GM21528 (cell line): ENCODE measurements at regions not wholly inside any gene's neighbourhood (a gene's known extent, or its start where the extent isn't known, plus 50 kb on each side); places are given as distances from the start of the nearest gene placed in this dataset.
"Not testable (repeated sequence)": the region's sequence is repeated elsewhere in the genome, so short reads cannot be mapped to it uniquely, and the experiment has no call there.

ENCODE experiments used
- ATAC-seq: cut with Tn5 transposase; IDR thresholded peaks from one replicate; pipeline ENCODE4 v1.9.1; 2021; ENCODE audit warnings: mild to moderate bottlenecking, moderate library complexity; ENCODE audit not compliant: unreplicated experiment, low FRiP score

DNA sequence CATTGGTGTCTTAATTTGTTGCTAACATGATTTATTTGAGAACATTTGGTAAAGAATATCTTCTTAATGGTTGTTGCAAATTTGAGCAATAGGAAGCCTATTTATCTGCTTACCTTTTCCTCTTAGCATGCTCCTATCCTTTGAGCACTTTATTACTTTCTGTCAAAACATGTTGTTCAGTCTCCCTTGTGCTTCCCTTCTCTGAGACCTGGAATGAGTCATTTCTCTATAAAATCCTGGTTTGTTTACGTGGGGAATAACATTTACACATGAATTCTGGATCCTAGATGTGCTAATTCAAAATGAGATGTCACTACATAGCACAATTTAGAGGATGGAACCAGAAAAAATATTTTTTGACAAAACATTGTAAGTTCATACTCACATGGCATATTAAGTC is 844.0 kb upstream of the LRFN5 start:
- no peak for ATAC-seq

GRCh38 chr14:40762177-40762576 is 844.5 kb upstream of the LRFN5 start:
- ATAC-seq, result no peak

DNA sequence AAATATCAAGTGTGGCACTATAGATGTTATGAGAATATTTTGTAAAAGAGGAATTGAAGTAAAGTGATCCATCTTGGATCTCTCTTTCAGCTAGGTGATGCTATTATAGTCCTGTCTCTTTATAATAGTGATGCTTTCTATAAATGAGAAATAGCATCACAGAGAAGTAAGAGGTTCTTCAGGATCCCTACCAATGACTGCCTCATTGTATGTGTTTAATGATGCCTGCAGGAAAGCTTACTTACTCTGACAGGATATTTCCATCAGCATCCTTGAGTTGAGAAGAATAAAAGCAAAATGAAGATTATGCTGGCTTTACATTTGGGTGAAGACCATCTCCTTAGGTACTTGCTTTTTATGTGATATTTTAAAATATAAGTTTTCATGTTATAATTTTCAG is 846.0 kb upstream of the LRFN5 start:
- ATAC-seq, result no peak

- no peak for ATAC-seq
Measured at GRCh38 chr14:40758076-40758475, 848.6 kb upstream of the LRFN5 start.

GRCh38 chr14:40757376-40757950 is 849.2 kb upstream of the LRFN5 start:
- ATAC-seq, result no peak

DNA sequence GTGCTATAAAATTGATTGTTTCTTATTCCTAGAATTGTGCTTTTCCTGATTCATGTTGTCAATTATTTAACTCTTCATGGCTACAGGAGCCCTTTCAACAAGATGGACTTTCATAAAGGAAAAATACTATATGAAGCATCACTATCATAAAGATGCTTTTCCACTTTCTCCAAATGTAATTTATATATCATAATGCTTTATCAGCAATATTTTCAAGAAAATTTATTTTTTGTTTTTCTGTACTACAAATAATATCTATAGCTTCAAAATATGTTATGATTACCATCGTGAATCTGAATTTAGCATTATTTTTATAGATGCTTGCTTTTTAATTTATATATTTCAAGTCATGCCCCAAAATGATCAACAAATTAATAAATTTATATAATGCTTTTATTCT is 873.5 kb upstream of the LRFN5 start:
- ATAC-seq, result no peak

GRCh38 chr14:40727107-40727506 is 879.6 kb upstream of the LRFN5 start:
- no peak for ATAC-seq

- ATAC-seq, result no peak
Measured at GRCh38 chr14:40713387-40713786, 893.3 kb upstream of the LRFN5 start.

GRCh38 chr14:40697231-40697630 is 909.4 kb upstream of the LRFN5 start:
- no peak for ATAC-seq

DNA sequence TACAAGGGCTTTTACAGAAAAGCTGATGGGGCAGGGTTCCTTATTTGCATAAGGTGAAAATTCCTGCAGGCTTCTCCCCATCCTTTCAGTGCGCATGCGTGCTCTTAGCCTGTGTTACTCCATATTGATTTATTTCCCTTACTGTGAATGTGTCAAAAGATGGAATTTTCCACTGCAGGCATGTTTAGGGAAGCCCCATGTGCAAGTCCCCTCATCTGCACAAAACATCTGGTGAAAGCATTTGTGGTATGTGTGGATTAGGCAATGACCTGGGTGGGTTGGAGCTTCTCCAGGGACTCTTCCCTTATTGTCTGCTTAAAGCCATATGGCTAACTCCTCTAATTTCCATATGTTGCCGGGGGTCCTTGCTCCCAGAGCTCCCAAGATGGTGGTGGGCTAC is 912.7 kb upstream of the LRFN5 start:
- ATAC-seq, result no peak

- ATAC-seq, result no peak
Measured at GRCh38 chr14:40691066-40691465, 915.6 kb upstream of the LRFN5 start.

- ATAC-seq, result no peak
Measured at GRCh38 chr14:40685764-40686163, 920.9 kb upstream of the LRFN5 start.

- ATAC-seq, result no peak
Measured at GRCh38 chr14:40684328-40684727, 922.3 kb upstream of the LRFN5 start.

GRCh38 chr14:40682131-40682913 is 924.4 kb upstream of the LRFN5 start:
- ATAC-seq, result no peak

DNA sequence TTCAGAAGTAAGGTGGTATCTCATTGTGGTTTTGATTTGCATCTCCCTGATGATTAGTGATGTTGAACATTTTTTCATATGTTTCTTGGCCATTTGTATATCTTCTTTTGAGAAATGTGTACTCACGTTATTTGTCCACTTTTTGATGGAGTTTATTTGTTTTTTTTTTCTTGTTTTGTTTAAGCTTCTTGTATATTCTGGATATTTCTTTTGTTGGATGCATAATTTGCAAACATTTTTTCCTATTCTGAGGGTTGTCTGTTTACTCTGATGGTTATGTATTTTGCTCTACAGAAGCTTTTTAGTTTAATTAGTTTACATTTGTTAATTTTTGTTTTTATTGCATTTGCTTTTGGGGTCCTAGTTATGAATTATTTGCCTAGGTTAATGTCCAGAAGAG is 927.4 kb upstream of the LRFN5 start:
- ATAC-seq, result no peak

DNA sequence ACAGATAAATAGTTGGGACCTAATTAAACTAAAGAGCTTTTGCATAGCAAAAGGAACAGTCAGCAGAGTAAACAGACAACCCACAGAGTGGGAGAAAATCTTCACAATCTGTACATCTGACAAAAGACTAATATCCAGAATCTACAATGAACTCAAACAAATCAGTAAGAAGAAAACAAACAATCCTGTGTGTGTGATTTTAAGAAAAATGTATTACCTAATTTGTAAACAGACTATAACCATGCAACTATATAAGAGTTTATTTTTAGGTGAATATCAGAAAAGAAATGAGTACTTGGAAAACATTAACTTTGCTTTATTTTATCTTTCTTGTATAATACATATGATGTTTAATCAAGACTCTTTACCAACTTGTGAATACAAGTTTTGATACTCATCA is 929.5 kb upstream of the LRFN5 start:
- ATAC-seq, result not testable (repeated sequence)

DNA sequence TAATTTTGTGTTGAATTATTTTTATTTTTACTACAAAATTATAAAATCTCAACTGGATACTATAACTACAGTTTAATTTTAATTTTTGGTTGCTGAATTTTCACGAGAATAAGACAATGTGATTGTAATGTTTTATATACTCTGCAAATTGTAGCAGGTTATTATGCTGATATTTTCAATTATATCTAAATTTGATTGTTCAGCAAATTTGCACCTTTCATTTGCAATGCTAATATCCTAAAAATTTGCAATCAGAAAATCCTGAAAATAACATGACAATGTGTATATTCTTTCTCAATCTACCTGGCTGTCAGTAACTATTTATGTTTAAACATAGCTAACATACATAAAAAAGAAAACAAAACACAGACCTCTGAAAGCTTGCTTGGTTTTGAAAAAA is 932.2 kb upstream of the LRFN5 start:
- ATAC-seq, result no peak

DNA sequence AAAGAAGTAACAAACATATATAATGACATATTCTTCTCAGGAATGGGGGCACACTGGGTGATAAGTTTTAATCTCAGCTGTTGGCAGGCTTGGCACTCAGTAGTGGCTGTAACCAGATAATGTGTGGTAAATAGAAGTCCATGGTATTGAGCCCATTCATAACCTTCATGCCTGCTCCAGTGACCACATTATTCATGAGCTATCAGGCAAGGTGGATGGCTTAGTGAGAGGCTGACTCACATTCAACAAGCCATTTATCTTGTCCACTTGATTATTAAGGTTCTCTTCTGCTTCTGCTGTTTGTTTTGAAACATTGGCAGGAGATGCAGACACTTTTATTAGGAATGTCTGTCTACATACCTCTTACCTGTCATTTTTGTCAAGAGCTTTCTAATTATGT is 950.4 kb upstream of the LRFN5 start:
- no peak for ATAC-seq

DNA sequence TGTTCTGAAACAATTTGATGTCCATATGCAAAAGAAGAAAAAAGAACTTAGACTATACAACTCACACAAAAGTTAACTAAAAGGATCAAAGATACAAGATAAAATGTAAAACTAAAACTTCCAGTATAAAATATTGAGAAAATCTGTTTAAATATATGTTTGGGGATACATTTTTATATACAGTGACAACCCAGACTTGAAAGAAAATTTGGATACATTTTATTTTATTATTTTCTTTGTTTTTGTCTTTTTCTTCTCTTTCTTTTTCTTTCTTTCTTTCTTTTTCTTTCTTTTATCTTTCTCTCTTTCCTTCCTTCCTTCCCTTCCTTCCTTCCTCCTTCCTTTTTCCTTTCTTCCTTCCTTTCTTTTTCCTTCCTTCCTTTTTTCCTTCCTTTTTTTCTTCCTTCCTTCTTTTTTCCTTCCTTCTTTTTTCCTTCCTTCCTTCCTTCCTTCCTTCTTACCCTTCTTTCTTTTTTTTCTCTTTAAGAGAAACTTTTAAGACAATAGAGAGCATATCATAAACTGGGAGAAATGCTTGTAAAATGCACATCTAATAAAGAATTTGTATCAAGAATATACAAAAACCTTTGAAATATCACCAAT is 954.5 kb upstream of the LRFN5 start:
- ATAC-seq, result no peak

GRCh38 chr14:40630471-40630870 is 976.2 kb upstream of the LRFN5 start:
- ATAC-seq, result no peak

DNA sequence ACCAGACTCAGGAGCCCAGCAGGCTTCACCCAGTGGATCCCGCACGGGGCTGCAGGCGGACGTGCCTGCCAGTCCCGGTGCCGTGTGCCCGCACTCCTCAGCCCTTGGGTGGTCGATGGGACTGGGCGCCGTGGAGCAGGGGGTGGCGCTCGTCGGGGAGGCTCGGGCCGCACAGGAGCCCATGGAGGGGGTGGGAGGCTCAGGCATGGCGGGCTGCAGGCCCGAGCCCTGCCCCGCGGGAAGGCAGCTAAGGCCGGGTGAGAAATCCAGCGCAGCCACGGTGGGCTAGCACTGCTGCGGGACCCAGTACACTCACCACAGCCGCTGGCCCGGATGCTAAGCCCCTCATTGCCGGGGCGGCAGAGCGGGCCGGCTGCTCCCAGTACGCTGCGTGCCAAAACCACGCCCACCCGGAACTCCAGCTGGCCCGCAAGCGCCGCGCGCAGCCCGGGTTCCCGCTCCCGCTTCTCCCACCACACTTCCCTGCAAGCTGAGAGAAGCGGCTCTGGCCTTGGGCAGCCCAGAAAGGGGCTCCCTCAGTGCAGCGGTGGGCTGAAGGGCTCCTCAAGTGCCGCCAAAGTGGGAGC is 977.0 kb upstream of the LRFN5 start:
- ATAC-seq, result not testable (repeated sequence)

DNA sequence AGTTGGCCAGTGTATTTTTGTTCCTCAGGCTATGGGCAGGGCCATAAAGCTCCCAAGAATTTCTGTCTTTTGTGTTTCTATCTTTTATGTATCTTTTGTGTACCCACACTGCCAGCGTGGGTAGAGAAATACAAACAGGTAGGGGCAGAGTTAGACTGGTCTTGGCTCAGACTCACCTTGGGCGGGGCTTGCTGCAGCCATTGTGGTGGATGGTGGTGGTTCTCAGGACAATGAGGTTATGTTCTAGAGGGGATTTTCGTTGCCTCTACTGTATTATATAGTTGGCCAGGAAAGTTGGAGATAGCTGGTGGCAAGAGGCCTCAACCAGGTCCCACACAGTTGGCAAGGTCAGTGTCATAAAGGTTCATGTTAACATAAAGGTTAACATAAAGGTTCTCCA is 977.5 kb upstream of the LRFN5 start:
- no peak for ATAC-seq
